ENCODE measurements at regions not wholly inside any gene's neighbourhood (a gene's known extent, or its start where the extent isn't known, plus 50 kb on each side); places are given as distances from the start of the nearest gene placed in this dataset.
"Not testable (repeated sequence)": the region's sequence is repeated elsewhere in the genome, so short reads cannot be mapped to it uniquely, and the experiment has no call there.

DNA sequence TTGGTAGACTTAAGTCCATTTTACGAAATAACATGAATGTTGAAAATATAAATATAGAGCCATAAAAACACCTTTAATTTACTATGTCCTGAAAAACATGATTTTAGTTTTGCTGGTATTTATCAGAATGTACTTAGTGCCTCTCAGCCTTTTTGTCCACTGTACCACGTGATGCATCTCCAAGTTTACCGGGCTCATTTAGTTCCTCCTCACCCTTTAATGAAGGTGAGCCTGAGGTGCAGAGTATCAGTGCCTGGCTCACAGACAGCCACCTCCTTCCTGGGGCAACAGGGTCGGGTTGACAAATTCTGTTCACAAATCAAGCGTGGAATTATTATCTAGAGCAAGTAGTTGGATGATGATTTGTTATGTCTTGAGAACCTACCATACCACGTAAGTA is 420.5 kb upstream of the MEIS1 start:
- no peak for DNase-seq

DNA sequence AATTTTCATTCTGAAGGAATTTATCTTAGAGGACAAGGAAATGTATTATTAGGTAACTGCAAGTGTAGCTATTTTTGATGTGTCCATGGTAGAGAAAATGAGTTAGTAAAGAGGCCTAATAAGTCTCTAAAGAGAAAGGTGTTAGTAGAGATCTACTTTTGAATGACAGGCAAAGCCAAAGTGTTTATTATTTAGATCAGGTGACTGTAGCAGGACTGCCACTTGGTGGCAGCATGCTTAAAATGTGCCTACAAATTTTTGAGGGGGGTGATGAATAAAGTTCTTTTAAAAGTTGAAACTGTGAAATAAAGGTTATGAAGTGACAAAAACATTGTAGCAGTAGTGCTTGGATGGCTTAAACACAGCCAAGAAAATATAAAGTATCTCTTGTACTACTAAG is 421.5 kb upstream of the MEIS1 start:
- no peak for DNase-seq

DNA sequence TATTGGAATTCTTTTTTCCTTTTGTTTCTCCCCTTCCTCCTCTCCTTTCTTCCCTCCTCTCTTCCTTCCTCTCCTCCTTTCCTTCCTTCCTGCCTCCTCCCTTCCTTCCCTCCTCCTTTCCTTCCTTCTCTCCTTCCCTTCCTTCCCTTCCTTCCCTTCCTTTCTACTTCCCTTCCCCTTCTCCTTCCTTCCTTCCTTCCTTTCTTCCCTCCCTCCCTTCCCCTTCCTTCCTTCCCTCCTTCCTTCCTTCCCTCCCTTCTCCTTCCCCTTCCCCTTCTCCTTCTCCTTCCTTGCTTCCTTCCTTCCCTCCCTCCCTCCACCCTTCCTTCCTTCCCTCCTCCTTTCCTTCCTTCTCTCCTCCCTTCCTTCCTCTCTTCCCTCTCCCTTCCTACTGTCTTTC is 431.0 kb upstream of the MEIS1 start:
- DNase-seq: no peak

DNA sequence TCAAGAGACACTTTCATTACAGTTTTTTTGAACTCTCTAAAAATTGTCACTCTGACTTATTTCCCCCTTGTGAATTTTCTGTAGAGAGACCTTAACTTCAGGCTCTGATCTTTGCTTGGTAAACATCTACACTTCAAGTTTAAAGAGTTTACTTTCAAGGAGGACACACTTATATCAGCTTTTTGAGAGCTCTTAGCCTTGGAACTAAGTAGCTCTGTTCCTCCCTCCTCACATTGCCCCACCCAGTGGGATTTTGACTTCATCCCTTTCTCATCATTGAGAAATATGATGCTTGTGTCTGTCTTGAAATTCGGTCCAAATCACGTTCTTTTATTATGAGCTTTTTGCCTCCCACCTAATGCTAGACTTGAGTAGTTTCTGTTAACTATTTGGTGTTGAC is 433.4 kb upstream of the MEIS1 start:
- no peak for DNase-seq

DNA sequence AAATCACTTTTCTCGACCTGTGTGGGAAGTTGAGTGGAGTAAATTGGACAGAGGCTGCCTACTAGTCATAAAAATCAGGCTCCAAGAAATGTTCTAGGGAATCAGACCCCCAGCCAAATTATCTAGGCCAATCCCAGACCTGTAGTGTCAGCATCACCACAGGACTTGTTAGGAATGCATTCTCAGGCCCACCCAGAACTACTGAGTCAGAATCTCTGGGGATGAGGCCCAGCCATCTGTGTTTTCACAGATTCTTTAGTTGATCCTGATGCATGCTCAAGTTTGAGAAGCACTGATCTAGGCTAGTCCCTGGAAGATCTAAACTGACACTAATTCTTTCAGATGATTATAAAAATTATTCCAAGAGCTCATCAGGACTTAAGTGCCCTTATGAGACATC is 434.0 kb upstream of the MEIS1 start:
- DNase-seq: no peak

DNA sequence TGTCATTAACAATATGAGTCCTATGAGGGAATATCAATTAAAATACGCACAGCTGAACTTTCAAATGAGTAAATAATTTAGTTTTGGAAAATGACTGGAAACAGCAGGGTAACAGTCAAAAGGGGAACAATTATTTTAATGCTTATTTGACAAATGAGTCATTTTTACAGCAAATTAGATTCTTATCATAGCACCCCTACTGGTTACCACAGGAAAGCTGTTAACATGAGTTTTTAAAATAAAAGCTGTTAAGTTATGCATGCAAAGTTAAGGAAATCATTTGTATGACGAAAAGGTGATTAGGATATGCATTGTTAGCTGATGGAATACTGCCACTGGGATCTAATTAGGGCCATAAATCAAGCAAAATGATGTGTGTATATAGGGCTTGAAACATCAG is 435.1 kb upstream of the MEIS1 start:
- DNase-seq: no peak

DNA sequence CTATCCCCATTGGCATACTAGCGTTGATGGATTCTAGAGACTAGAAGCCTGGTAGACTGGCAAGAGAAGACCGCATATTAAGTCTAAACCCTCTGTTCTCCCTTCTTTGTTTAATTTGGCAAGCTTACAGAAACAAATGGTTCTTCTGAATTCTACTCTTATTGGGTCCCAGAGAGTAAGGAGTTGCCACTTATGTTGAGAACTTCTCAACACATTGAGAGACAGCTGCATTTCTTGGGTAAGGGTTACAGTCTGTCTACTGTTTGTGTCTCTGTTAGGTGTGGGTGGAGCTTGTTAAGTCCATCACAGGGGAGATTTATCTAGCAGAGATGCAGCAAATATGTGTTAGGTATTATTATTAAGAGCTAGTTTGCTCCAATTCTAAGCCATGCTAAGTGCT is 435.8 kb upstream of the MEIS1 start:
- no peak for DNase-seq

DNA sequence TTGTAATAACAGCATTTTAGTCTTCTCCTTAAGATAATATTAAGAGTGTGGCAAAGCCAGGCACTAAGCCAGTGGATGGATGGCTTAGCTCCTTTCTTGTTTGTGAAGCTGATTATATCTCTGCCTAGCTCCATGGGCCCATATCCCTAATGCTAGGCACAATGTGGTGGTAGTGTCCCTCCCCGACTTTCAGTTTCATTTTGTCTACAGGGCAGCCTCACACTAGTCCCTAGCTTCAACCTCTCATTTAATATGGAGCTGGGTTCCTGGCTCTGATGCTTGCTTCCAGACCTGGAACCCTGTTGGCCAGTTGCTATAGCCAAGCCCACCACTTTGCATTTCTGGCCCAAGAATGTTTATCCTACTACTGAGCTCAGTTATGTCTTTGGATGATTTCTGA is 437.0 kb upstream of the MEIS1 start:
- no peak for DNase-seq

DNA sequence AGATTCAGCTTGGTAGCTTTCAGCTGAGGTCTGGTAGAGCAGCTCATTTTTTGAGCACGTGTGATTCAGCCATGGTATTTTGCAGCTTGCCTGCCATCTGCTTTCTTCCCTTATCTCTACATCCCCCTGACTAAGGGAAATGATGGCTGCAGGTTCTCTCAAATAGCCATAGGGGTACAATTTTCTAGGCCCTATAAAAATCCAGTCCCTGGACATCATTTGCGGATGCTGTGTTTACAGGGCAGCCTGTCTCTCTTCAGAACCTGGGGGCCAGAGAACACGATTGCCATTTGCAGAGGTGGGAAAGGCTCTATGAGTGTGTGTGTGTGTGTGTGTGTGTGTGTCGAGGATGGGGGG is 442.7 kb upstream of the MEIS1 start:
- DNase-seq: no peak

DNA sequence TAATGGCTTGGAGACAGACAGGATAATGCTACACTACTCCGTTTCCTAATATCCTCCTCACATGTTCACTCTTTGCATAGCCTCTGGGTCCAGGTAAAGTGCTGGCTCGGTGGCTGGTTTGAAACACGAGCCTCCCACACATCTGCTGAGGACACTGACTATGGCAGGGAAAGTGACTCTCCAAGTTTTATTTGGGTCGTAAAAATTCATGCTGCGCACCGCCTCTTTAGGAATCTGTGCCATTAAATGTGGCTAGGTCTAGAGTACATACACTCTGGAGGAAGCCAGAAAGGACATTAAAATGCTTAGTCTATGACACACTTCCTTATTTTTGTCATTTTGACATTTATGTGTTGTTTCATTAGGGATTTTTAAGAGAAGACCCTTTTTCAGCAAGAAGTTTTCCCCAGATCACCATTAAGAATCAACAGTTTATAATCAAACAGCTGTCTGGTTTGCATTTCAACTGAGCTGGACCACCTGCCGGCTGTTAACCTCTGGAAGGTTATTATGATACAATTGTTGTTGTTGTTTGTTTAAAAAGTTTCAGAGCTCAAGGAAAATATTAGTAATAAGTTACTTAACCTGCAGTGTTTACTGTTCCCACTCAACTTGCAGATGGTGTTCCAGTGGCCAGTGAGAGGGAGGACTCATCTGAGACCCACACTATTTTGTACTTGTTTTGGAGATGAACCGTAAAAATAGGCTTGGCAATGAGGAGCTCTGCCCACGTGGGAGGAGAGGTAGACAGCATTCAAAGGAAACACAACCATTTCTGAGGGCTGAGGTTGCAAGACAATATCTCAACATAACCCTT is 443.3 kb upstream of the MEIS1 start:
- DNase-seq: no peak

DNA sequence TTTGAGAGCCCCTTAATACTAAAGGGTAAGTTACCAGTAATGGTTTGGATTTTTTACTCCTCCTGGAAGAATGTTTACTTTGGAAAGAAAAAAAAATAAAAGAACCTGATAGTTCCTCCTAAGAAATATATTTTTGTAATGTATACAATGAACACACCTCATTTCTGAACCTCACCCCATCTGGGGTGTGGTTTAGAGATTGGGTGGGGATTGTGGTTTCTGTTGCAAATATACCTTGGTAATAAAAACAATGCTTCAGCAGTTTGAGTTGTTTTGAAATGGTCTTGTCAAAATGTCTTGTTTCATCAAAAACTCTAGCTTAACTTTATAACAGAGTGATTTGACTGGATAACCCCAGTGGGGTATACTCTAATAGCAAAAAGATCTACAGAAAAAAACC is 448.9 kb upstream of the MEIS1 start:
- DNase-seq: no peak

DNA sequence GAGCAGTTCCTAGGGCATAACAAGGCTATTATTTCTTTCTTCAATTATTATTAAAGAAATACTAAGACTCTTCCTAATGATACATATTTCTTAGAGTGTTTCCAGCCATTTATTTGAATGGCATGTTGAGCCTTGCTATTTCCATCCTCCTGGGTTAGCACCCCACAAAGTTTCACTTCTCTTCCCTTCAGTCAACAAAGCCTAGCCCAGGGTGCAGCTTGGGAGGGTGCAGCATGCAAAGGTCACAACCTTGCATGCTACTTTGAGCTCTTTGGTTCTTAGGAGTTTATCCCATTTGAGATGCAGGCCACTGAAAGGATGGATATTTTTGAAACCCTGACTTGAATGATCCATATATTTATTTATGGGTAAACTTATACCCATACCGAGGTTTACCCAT is 454.4 kb upstream of the MEIS1 start:
- DNase-seq: no peak

DNA sequence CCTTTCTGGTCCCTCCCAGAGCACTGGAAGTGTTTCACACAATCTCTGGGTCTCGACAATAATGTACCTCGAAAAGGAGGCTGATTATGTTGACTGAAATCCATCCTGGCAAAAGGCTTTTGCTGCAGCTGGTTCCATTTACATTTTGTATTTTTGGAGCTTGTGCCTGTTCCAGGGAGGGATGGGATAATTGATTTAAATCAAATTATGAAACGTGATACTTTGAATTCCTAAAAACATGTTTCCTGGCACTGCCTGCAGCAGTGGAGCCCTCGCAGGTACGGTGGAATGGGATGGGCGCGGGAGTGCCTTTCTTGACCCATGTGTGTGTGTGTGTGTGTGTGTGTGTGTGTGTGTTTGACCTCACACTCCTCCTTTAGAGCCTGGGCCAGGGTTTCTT is 455.5 kb upstream of the MEIS1 start:
- no peak for DNase-seq

DNA sequence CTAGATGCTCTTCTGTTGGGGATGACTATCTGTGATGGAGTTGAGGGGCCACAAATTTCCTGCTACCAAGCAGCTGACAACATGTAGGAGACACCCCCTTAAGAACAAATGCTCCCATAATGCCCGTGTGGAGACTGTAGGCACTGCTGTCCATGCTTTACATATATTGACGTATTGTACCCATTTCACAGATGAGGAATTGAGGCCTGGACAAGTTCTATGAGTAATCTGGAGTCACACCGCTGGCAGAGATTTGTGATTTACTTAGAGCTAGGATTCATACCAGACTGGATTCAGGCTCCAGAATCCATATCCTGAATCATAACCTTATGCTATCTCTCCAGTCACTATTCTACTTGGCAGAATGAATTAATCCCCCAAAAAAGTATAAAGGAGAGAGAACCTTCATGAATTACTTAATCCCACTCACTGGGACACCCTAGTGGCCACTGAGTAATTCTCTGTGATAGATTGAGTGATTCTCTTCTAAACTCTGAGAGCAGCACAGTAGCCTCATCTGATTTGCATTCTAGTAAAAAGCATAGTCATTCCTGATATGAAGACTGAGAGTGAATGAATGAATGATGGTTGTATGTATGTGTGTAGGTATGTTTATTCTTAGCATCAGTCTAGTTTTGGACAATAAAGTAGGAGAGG is 460.7 kb upstream of the MEIS1 start:
- DNase-seq: no peak

DNA sequence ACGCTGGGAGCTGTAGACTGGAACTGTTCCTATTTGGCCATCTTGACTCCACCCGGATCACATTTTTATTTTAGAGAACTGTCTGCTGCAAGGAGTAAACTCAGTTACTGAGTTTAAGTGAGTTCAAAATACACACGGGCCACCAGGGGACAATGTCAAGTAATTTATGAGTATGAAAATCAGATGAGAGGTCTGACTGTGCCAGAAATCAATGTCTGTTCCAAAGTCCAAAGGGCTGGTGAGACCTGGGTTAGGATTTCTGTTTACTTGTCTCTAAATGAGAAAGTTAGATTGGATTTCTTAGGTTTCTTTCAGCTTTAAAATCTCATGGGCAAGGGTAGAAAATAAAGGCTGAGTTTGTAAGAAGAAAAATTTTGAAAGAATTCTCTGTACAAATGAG is 465.8 kb upstream of the MEIS1 start:
- no peak for DNase-seq

DNA sequence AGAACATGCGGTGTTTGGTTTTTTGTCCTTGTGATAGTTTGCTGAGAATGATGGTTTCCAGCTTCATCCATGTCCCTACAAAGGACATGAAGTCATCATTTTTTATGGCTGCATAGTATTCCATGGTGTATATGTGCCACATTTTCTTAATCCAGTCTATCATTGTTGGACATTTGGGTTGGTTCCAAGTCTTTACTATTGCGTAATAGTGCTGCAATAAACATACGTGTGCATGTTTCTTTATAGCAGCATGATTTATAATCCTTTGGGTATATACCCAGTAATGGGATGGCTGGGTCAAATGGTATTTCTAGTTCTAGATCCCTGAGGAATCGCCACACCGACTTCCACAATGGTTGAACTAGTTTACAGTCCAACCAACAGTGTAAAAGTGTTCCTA is 471.6 kb upstream of the MEIS1 start:
- DNase-seq: not testable (repeated sequence)

DNA sequence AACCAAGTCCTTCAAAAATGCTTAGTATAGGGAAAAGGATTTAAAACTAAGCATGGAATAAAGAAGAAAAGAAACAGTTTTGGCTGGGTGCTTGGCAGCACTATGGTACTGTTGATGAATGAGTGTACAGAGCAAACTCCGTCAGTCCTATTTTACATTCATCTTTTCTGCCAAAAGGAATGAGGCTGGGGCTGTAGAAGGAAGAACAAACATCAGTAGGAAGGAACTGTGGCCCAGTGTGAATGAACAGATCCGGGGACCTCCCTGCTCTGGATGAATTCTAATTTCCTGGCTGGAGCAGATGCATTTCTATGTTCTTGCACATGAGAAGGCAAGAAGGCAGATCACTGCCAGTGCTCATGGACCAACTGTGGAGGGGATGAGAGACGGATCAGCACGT is 474.0 kb upstream of the MEIS1 start:
- no peak for DNase-seq

DNA sequence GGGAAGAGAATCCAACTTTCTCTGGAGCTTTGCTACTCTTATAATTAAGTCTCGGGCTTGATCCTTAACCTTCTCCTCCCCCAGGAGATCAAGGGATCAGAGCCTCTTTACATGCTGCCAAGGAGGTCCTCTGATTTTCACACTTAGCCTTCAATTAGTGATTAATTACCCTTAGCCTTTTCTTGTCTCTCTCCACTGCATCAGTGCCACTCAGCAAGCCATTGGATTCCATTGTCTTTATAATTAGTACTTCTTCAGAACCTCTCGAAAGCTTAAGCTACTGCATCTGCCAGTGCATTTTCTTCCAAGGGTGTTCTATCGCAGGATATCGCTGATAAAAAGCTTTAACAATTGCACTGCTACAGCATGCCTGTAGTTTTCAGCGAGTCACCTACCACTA is 477.0 kb upstream of the MEIS1 start:
- no peak for DNase-seq

DNA sequence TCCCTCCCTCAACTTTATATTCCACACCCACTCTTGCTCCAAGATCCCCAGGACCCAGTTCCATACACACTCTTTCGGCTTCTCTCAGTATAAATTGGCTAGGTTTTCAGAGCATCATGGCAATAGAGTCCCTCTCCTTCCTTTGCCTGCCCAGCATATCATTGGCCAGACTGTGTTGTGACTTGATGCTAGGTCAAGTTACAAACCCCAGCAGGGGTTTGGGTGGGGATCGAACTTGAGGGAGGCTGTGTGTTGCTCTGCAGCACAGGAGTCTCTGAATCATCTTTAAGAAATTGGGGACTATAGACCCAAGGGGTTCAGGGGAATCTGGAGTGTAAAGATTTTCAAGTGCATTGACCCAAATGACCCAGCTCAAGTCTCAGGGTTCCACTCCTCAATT is 477.5 kb upstream of the MEIS1 start:
- no peak for DNase-seq

DNA sequence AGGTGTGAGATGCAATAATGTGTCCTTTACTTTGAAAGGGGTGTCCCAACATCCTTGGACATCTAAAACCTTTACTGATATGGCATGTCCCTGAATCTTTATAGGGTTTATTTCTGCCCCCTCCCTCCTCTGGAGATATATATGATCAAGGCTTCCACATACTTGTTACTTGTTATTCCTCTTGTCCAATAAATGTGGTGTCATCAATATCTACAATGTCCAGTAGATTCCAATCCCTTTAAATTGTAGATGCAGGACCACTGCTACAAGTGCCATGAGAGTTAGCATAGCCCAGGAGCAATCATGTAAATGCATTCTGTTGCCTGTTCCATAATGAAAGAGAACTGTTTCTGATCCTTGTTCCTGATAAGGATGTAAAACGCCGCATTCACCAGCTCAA is 479.7 kb upstream of the MEIS1 start:
- no peak for DNase-seq

DNA sequence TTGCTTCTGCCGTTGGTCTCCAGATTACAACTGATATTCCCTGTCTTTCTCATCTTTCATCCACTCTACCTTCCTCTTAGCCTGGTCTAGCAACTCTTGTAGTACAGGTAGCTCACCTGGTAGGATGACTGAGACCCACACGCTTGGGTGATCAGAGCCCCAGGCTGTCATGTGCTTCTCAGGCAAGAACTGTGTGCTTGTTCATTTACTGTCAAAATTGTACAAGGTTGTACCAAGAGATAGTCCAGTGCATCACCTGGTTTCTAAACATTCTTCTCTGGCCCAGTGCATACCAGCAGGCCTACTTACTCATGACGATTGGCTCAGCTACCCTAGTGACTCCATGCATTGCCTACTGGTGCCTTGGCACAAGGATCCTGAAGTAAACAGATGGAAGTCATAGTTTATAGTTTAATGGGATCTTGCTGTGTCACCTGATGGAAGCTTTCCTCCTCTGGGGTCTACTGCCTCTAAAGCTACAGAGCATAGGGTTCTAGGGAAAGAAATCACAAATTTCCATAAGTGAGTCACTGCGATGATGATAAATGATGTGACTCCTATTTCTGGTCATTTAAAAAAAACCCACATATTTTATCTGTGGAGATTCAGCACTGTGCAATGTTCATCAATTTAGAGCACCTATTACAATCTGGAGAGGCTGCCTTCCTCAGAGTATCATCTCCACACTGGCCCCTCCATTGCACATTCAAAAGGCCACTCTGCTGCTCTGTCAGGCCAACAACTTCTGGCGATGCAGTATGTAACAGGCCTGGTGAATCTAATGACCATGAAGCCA is 481.8 kb upstream of the MEIS1 start:
- no peak for DNase-seq

DNA sequence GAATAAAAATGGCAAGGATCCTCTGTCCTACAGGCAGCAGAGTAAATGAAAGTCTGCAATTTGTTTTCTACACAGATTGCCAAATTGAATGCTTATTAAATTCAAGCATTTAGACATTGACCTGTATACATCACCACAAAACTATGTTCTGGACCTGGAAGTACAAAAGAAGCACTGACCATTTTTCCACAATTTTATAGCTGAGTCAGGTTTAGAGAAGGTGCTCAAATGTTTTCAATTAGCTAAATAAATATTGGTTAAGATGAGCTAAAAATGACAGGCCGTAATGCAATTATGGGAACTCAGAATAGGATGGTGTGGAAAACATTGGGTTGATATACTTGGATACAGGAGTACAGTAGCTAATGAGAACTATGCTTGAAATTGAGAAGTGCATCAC is 490.7 kb upstream of the MEIS1 start:
- no peak for DNase-seq

DNA sequence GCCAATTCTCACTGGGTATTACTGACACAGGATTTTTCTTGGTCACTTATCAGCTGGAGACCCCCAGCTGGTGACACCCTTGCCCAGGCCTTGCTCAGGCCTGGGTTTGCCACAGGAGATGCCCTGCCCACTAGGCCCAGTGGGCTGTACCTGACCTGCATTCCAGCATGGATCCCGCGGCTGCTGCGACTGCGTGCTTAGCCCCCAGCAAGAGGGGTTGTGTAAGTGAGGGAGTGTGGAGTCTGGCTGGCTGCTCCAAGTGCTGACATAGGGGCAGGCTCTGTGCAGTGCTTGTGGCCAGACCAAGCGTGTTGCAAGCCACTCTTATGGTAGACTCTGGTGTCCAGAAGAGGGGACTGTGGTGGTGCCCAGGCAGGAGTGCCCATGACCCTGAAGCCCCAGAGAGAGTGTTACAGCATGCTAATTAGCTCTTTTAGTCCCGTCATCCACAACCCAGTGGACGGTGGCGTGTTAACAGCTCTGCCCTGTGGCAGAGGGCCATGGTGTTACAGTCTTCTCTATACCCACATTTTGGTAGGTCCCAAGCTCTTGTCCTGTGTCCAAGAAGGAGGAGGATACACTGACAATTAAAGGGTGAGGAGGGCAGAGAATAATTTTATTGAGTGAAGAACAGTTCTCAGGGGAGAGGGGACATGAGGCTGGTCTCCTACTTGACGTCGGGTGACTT is 491.7 kb upstream of the MEIS1 start:
- no peak for DNase-seq

DNA sequence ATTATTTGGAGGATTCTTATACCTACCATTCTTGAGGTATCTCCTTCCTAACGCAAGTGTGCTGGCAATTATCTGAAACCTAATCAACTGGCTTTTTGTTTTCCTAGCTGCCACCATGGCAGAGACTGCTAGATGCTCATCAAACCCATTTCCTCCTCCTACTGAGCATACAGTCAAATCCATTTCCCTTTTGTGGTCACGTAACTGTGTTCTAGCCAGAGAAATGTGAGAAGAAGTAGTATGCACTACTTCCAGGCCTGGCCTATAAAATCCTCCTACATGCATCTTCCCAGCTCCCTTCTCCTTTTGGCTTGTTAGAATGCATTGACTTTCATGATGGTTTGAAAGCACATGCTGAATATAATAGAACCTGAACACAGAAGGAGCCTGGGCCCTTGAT is 494.1 kb upstream of the MEIS1 start:
- DNase-seq: no peak
